CD14-positive monocyte (primary cell): ENCODE measurements at regions not wholly inside any gene's neighbourhood (a gene's known extent, or its start where the extent isn't known, plus 50 kb on each side); places are given as distances from the start of the nearest gene placed in this dataset.

Experiments
- DNase-seq, 3 donors: peaks; one replicate each; pipeline ENCODE4 v3.0.0-alpha.2; 2011 to 2022
- H2AFZ ChIP-seq: 2 replicates; pipeline ENCODE4 v1.6.0; 2012; ENCODE audit warnings: mild to moderate bottlenecking, low read depth, low read length, inconsistent platforms; ENCODE audit not compliant: insufficient read depth, poor library complexity, severe bottlenecking
- H3K27ac ChIP-seq, 2 donors: 1 replicate in 1 of 2; 2 replicates in 1 of 2; pipeline ENCODE4 v1.5.1; 2012 to 2013; ENCODE audit warnings: low read length in 2 of 2, control low read depth in 1 of 2, inconsistent platforms in 1 of 2, low read depth in 1 of 2, mild to moderate bottlenecking in 1 of 2
- H3K27me3 ChIP-seq, 2 donors: one replicate each; pipeline versions ENCODE4 v1.6.0 to v1.6.1; 2011 to 2013; ENCODE audit warnings: low read length in 2 of 2; ENCODE audit not compliant: control insufficient read depth in 2 of 2, insufficient read depth in 2 of 2
- H3K36me3 ChIP-seq, 2 donors: replicated peaks in 1 of 2; 1 replicate in 1 of 2; 2 replicates in 1 of 2; pipeline versions ENCODE4 v1.5.1 to v1.6.1; 2012 to 2013; ENCODE audit warnings: low read length in 2 of 2, control low read depth in 1 of 2, inconsistent platforms in 1 of 2, mild to moderate bottlenecking in 1 of 2; ENCODE audit not compliant: insufficient read depth in 2 of 2, control insufficient read depth in 1 of 2
- H3K4me1 ChIP-seq, 2 donors: 1 replicate in 1 of 2; 2 replicates in 1 of 2; pipeline versions ENCODE4 v1.5.1 to v1.6.1; 2012 to 2013; ENCODE audit warnings: low read length in 2 of 2, control low read depth in 1 of 2, inconsistent platforms in 1 of 2, mild to moderate bottlenecking in 1 of 2, moderate library complexity in 1 of 2; ENCODE audit not compliant: insufficient read depth in 2 of 2, control insufficient read depth in 1 of 2
- H3K4me2 ChIP-seq: replicated peaks from 2 replicates; pipeline ENCODE3; 2012; ENCODE audit warnings: low read length, moderate library complexity, mild to moderate bottlenecking; ENCODE audit not compliant: poor library complexity, severe bottlenecking; ENCODE audit errors: extremely low read depth
- H3K4me3 ChIP-seq, 3 experiments: fragments of 200-600 bp in 1 of 3; sonication (generic) in 1 of 3; replicated peaks in 1 of 3; 1 replicate in 2 of 3; 2 replicates in 1 of 3; pipeline ENCODE4 v1.5.1; 2011 to 2013; ENCODE audit warnings: low read length in 3 of 3, mild to moderate bottlenecking in 3 of 3, control low read depth in 2 of 3, low read depth in 2 of 3, inconsistent platforms in 1 of 3, moderate library complexity in 1 of 3
- H3K79me2 ChIP-seq: 2 replicates; pipeline ENCODE4 v1.6.0; 2012; ENCODE audit warnings: mild to moderate bottlenecking, control low read depth, inconsistent platforms, low read length, moderate library complexity; ENCODE audit not compliant: insufficient read depth
- H3K9ac ChIP-seq: 2 replicates; pipeline ENCODE4 v1.6.0; 2017; ENCODE audit warnings: low read length, mild to moderate bottlenecking; ENCODE audit not compliant: insufficient read depth, poor library complexity, severe bottlenecking
- H3K9me3 ChIP-seq, 2 donors: replicated peaks in 1 of 2; 1 replicate in 1 of 2; 2 replicates in 1 of 2; pipeline versions ENCODE4 v1.5.1 to v1.6.1; 2012 to 2013; ENCODE audit warnings: low read length in 2 of 2, control low read depth in 1 of 2; ENCODE audit not compliant: control insufficient read depth in 1 of 2, insufficient read depth in 1 of 2
- H4K20me1 ChIP-seq: 2 replicates; pipeline ENCODE4 v1.6.0; 2012; ENCODE audit warnings: mild to moderate bottlenecking, low read length, control low read depth, moderate library complexity; ENCODE audit not compliant: insufficient read depth
- H3K27ac Mint-ChIP-seq, 7 donors: one replicate each; pipeline ENCODE4 v1.8.0; 2020; ENCODE audit warnings: mild to moderate bottlenecking in 7 of 7, mixed read lengths in 7 of 7, moderate library complexity in 6 of 7, inconsistent platforms in 2 of 7
- H3K27me3 Mint-ChIP-seq, 3 donors: one replicate each; pipeline ENCODE4 v1.8.0; 2021 to 2022; ENCODE audit warnings: low read depth in 3 of 3, mild to moderate bottlenecking in 3 of 3, mixed read lengths in 3 of 3, moderate library complexity in 3 of 3, inconsistent platforms in 1 of 3
- H3K36me3 Mint-ChIP-seq, 2 donors: one replicate each; pipeline ENCODE4 v1.8.0; 2020; ENCODE audit warnings: mixed read lengths in 2 of 2, inconsistent platforms in 1 of 2, mild to moderate bottlenecking in 1 of 2
- H3K4me1 Mint-ChIP-seq: one replicate; pipeline ENCODE4 v1.8.0; 2020; ENCODE audit warnings: mild to moderate bottlenecking, mixed read lengths
- H3K4me3 Mint-ChIP-seq, 2 donors: one replicate each; pipeline ENCODE4 v1.8.0; 2020; ENCODE audit warnings: mild to moderate bottlenecking in 2 of 2, mixed read lengths in 2 of 2, moderate library complexity in 1 of 2
- H3K9me3 Mint-ChIP-seq, 7 donors: one replicate each; pipeline ENCODE4 v1.8.0; 2020 to 2022; ENCODE audit warnings: mixed read lengths in 7 of 7, mild to moderate bottlenecking in 6 of 7, moderate library complexity in 6 of 7, inconsistent platforms in 2 of 7
- CTCF ChIP-seq: fragments of 200-600 bp; IDR thresholded peaks from one replicate; pipeline ENCODE4 v1.8.0; 2022; ENCODE audit warnings: antibody characterized with exemption, mild to moderate bottlenecking
- whole genome bisulfite sequencing: methylation state at CpG from one replicate; pipeline ENCODE4 v1.1.5; 2013; ENCODE audit warnings: missing lambda C conversion rate; ENCODE audit not compliant: insufficient coverage; 5-methylcytosine and 5-hydroxymethylcytosine counted together
- intact Hi-C, 2 donors: fragments of 100-400 bp; cut with micrococcal nuclease; formaldehyde crosslinking; loops; one replicate each; pipeline versions ENCODE4 v1.15.0 to v1.15.1; 2023

- Mint-ChIP-seq H3K4me3 (no peak overlapping the region), H3K36me3 (no peaks in the 10 kb centered on the region), H3K9me3 (peaks cover 0 to 9% (median 5%) of the 10 kb centered on the region in 7 donors), H3K27ac (no peak overlapping the region), H3K27me3 (peaks cover 21 to 46% (median 31%) of the 10 kb centered on the region in 3 donors), H3K4me1 (no peaks in the 10 kb centered on the region)
- no peaks in the 10 kb centered on the region for H3K36me3 ChIP-seq
- H3K27me3 ChIP-seq = peaks cover 24 to 37% of the 10 kb centered on the region in 2 donors
- no peak overlapping the region for H3K9ac ChIP-seq
- TF ChIP-seq CTCF = no peak
- H4K20me1 ChIP-seq = no peaks in the 10 kb centered on the region
- no peak overlapping the region for H3K4me2 ChIP-seq
- no peaks in the 10 kb centered on the region for H3K9me3 ChIP-seq
- 100% methylated on average over 1 of the region's 1 CpG for WGBS
- H3K4me3 ChIP-seq = no peak overlapping the region
- no peak overlapping the region for H3K27ac ChIP-seq
- H3K79me2 ChIP-seq = no peaks in the 10 kb centered on the region
- H3K4me1 ChIP-seq = no peaks in the 10 kb centered on the region
- no peak overlapping the region for H2AFZ ChIP-seq
- no peak for DNase-seq
- intact Hi-C loops = no loop called here
These were observed 72.6 kb downstream of the NR2F2 start for GRCh38 chr15:96403071-96403470.

- H3K27me3 Mint-ChIP-seq = peaks cover 29 to 54% (median 40%) of the 10 kb centered on the region in 3 donors
- H3K36me3 Mint-ChIP-seq = no peaks in the 10 kb centered on the region
- no peaks in the 10 kb centered on the region for H3K4me1 ChIP-seq
- H3K9ac ChIP-seq = no peak overlapping the region
- H3K4me3 ChIP-seq = no peak overlapping the region
- H3K9me3 Mint-ChIP-seq = peaks cover 0 to 17% (median 14%) of the 10 kb centered on the region in 7 donors
- H3K27me3 ChIP-seq = peaks cover 30 to 45% of the 10 kb centered on the region in 2 donors
- H3K9me3 ChIP-seq = peaks cover 0 to 7% of the 10 kb centered on the region in 2 donors
- no peaks in the 10 kb centered on the region for H3K79me2 ChIP-seq
- intact Hi-C loops = no loop called here
- H4K20me1 ChIP-seq = no peaks in the 10 kb centered on the region
- no peak for TF ChIP-seq CTCF
- no peak overlapping the region for H3K4me2 ChIP-seq
- no peaks in the 10 kb centered on the region for H3K36me3 ChIP-seq
- WGBS = no CpG with 5 or more reads among the region's 1 CpG
- H3K4me3 Mint-ChIP-seq = no peak overlapping the region
- H2AFZ ChIP-seq = no peak overlapping the region
- no peak overlapping the region for H3K27ac Mint-ChIP-seq
- H3K27ac ChIP-seq = no peak overlapping the region
- no peak for DNase-seq
- no peaks in the 10 kb centered on the region for H3K4me1 Mint-ChIP-seq
These were observed 73.4 kb downstream of the NR2F2 start for GRCh38 chr15:96403932-96404331.
